ENCODE measurements at regions not wholly inside any gene's neighbourhood (a gene's known extent, or its start where the extent isn't known, plus 50 kb on each side); places are given as distances from the start of the nearest gene placed in this dataset.
"Not testable (repeated sequence)": the region's sequence is repeated elsewhere in the genome, so short reads cannot be mapped to it uniquely, and the experiment has no call there.

DNA sequence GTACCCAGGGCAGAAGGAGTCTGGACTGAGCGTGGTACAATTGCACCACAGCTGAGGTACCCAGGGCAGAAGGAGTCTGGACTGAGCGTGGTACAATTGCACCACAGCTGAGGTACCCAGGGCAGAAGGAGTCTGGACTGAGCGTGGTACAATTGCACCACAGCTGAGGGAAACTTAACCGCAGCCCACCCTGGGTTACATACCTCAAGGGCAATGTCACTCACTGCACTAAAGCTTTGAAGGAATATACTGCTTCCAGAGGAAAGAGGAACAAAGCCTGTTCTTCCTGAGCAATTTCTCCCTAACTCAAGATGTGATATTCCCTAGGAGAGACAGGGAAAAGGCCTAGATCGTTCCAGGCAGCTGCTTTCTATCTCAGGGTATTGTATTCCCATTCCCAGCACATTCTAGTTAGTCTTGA is 411.4 kb downstream of the LTN1 start:
- peak; percentile 66 for DNase-seq

DNA sequence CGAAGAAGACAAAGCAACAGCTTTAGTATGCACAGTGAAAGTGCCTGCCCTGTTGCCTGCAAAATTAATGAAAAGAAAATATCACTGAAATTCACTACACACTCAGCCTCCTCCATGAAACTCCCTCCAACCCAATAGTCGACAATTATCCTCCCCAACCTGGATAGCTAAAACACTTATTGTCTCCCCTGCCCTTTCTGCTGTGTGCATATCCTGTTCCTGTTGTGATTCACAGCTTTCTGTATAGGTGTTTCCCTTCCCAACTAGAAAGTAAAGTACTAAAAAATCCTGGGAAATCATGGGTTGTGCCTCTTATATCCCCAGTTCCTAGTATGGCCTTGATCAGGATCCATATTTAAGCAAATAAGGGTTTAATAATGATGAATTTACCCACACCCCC is 412.1 kb downstream of the LTN1 start:
- no peak for DNase-seq

DNA sequence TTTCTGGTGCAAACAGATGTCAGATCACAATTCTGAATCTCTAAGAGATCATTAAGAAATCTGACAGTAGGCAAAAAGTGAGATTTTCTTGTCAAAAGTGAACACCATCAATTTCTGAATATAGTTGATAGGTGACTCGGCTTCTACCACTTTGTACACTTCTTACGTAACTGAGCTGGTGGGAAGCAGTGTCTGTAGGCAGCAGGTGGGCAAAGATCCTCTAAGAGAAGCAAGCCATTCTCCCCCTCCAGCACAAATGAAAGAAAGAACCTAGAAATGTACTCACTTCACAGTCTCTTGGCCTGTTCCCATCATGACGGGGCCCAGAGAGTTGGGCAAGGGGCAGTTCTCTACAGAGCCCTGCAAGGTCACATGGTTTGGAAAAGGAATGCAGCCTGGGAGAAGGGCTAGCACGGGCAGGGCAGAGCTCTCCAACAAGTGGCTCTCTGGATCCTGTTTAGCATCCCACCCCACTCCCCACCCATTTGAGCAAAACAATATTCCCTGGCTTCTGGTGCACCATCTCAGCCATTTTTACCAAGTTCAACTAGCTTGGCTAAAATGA is 412.6 kb downstream of the LTN1 start:
- DNase-seq, result no peak

DNA sequence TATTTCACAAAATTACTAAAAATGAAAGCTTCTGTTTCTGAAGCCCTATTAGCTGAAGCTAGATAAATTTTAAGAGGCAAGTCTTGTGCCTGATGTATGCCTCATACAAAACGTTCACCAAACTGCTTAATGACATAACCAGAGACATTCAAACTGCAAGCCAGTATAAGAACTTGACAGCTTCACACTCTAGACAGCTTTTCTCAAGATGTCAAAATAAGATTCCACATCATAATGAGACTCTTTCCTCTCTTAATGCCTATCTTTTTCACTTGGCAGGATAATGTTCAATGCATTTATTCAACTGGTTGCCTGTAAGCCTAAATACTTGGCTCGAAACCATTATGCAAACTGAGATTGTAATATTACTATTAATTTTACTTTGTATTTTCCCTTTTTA is 424.0 kb downstream of the LTN1 start:
- DNase-seq, result no peak

DNA sequence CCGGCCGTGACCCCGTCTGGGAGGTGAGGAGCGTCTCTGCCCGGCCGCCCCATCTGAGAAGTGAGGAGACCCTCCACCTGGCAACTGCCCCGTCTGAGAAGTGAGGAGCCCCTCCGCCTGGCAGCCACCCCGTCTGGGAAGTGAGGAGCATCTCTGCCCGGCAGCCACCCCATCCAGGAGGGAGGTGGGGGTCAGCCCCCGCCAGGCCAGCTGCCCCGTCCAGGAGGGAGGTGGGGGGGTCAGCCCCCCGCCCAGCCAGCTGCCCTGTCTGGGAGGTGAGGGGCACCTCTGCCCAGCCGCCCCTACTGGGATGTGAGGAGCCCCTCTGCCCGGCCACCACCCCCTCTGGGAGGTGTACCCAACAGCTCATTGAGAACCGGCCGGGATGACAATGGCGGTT is 428.7 kb downstream of the LTN1 start:
- DNase-seq, result not testable (repeated sequence)

DNA sequence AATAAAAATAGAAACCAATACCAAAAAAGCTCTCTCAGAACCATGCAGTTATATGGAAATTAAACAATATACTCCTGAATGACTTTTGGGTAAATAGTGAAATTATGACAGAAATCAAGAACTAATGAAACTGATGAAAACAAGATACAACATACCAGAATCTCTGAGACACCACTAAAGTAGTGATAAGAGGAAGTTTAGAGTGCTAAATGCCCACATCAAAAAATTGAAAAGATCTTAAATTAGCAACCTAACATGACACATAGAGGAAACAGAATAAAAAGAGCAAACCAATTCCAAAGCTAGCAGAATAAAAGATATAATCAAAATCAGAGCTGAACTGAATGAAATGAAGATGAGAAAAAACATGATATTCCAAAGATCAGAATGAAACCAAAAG is 430.9 kb downstream of the LTN1 start:
- DNase-seq, result no peak

DNA sequence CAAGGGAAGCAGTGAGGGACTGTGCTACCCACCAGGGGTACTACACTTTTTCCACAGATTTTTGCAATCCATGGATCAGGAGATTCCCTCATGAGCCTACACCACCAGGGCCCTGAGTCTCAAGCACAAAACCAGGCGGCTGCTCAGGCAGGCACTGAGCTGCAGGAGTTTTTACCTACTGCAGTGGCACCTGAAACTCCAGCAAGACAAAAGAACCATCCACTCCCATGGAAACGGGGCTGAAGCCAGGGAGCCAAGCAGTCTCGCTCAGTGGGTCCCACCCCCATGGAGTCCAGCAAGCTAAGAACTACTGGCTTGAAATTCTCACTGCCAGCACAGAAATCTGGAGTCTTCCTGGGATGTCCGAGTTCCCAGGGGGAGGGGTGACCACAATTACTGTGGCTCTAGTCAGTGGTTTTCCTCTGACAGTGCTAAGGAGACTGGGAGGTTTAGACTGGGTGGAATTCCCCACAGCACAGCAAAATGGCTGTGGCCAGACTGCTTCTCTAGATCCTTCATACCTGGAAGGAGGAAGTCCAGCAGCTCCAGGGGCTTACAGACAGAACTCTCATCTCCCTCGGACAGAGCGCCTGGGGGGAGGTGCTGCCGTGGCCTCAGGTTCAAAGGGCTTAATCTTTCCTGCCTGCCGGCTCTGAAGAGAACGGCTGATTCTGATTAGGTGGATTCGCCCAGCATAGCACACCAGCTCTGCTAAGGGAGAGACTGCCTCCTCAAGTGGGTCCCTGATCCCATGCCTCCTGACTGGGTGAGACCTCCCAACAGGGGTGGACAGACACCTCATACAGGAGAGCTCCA is 437.8 kb downstream of the LTN1 start:
- peak; percentile 61 for DNase-seq

DNA sequence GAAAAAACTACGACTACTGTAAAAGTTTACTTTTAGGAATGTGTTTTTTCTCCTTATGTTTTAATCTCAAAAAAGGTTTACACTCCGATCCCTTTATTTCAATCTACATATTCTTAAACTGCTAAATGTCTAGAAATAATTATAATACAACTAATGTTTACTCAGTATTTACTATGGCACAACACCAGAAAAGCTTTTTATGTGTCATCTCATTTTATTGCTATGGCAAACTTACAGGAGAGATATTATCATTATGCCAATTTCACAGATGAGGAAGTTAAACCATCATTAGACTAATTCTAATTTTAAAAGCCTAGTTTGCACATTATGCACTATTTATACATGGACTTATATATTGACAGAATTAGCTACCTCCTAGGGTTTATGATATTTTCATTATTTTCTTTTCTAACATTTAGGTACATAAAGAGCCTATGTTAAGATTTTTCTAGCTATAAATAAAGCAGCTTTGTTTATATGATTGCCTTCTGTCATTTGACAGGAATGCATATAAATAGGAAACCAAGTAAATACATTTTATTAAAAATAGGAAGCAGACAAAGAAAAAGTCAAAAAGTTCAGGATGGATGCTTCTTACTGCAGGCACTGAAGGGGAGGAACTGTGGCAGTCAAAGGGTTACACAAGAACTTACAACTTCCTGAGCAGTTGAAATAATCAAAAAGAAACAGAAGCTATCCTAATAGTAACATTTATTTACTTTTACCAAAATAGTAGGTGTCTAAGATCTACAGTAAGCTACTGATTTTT is 442.4 kb downstream of the LTN1 start:
- no peak for DNase-seq

DNA sequence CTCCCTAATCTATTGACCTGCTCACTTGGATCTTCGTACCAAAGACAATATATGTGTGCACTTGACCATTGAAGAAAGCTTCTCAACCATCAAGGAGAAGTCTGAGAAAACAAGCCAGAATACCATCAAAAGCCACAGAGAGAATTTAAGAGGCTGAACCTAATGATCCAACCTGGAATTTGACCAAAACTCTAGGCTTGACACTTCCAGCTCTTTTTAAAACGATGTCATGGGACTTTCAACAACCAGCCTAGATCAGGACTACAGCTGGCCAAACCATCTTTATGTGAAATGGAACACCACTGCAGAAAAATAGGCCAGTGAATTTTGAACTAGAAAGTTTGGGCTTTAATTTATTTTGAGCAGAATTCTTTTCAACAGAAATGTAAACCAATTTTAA is 444.4 kb downstream of the LTN1 start:
- no peak for DNase-seq

DNA sequence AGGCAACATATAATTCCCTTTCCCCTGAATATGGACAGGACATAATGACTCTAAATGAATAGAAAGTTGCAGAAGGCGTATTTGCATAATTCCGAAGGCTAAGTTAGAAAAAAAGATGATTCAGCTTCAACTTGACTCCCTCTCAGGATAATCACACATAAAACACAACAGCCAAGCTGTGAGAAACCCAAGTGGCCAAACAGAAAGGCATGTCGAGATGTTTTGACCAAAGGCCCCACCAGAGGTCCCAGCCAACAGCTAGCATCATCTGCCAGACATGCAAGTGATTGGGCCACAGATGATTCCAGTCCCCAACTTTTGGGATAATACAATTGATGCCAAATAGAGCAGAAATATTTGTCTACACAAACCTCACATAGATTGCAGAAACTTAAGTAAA is 444.9 kb downstream of the LTN1 start:
- DNase-seq, result no peak

DNA sequence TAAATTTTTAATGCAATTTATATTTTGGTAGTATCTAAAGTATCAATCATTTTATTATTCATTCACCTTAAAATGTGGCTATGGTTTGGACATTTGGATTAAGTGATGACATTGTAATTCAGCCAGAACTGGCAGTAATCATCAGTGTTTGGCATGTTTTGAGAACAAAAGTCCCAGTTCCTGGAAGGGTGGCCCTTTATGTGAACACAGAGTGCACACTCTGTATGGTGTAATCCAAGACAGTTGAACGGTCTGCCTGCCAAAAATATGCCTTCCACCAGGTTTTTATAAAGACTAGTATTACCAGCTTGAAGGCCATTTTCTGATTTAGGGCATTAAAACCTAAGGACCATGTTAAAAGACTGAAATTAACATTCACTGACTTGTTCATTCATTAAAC is 448.7 kb downstream of the LTN1 start:
- DNase-seq, result no peak

DNA sequence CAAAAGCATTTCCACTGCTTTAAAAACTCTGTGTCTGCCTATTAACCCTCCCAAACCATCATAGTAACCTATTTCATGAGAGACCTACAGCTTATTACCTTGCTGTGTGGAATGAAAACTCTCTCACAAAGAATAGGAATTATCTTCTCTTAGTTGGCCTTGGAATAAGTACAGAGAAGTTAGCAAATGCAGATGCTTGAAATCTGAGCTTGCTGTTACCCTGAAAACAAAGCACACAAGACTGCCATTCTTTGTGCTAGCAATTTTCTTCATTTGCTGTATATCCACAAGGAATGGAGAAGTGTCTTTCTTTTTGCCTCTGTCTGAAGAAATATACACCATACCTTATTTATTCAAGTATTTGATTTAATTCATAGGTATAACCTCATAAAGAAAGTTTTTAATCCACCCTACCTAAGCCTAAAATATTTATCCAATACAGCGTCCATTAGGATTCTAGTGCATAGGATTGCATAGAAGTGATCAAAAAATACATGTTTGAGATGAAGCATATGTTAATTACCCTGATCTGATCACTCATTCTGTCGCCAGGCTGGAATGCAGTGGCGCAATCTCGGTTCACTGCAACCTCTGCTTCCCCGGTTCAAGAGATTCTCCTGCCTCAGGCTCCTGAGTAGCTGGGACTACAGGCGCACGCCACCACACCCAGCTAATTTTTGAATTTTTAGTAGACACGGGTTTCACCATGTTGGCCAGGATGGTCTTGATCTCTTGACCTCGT is 451.1 kb downstream of the LTN1 start:
- DNase-seq, result no peak

DNA sequence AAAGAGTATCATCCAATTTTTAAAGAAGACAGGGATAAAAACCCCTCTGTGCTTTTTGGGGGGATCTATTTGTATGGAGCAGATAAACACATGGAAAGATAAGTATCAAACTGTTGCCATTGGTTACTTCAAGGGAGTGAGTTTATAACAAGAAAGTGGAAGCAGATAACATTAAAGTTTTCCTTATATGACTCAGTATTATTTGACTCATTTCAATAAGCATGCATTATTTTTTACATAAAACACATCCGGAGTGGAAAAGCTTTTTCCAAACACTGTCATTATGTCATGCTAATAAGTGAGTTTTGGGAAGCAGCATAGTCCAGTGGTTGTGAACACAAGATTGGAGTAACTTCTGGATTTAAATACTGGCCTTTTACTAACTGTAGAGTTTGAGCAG is 452.2 kb downstream of the LTN1 start:
- DNase-seq, result peak; percentile 72

DNA sequence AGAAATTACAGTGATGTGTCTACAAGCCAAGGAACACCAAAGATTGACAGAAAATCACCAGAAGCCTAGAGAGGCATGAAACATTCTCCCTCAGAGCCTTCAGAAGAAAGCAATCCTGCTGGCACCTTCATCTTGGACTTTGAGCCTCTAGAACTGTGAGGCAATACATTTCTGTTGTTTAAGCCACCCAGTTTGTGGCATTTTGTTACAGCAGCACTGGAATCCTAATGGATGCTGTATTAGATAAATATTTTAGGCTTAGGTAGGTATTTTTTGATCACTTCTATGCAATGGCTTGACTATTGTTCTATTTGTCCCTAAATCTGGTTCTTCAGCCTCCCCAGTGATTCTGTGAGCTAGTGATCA is 453.1 kb downstream of the LTN1 start:
- no peak for DNase-seq

DNA sequence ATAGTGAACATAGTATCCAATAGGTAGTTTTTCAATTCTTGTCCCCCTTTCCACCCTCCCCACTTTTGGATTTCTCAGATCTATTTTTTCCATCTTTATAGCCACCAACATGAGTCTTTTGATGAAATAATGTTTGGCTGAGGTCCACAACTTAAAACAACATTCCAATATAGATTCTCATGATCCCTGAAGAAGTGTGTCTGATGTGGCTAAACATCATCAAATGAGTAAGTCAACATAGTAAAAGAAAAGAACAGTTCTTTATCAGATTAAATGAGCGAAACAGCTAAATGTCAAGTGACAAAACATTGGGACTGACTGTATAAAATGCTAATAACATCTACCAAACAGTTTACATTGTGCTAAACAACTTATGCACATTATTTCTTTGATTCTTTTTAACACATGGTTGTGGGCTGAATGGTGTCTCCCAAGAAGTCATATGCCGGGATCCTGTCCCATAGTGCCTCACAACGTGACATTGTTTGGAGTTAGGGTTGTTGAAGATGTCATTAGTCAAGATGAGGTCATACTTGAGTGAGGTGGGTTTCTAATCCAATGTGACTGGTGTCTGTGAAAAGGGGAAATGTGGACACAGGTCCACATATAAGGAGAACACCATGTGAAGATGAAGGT is 453.6 kb downstream of the LTN1 start:
- DNase-seq, result peak; percentile 94

DNA sequence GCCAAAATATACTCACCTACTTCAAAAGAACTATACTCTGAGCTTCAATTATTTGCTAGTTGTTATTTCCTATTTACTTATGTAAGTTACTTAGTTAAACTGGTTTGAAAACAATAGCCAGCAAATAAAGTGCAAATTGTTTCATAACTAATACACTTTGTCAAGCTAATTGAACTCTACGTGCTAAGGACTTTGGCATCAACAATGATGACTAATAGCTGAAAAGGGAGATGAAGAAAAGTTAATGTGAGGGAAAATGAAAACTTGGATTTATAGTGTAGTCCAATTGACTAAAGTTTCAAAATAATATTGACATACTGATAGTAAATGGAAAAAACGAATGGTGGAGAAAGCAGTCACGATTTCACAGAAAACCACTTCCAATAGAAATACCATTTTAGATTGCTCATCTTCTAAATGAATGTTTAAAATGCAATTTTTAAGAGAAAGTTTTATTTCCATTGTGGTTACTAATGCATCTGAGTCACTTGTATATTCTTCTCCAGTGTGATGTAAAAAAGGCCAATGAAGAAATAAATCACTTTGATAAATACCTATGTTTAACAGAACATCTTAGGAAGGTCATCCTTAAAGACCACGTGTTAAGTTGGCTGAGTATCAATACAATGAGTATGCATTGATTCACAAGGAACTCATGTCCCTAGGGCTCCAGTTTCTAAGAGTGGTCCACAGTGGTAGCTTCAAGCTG is 455.2 kb downstream of the LTN1 start:
- peak; percentile 99 for DNase-seq

DNA sequence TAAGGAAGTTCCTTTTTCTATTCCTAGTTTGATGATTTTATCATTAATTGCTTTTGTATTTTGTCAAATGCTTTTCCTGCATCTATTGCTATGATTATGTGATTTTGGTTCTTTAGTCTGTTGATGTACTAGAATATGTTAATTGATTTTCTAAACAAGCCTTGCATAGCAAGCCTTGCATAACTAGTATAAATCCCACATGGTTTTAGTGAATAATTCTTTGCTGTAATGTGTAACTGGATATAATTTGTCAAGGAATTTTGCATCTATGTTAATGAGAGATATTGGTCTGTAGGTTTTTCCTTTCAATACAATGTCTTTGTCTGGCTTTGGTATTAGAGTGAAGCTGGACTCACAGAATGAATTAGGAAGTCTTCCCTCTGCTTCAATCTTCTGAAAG is 460.2 kb downstream of the LTN1 start:
- no peak for DNase-seq

DNA sequence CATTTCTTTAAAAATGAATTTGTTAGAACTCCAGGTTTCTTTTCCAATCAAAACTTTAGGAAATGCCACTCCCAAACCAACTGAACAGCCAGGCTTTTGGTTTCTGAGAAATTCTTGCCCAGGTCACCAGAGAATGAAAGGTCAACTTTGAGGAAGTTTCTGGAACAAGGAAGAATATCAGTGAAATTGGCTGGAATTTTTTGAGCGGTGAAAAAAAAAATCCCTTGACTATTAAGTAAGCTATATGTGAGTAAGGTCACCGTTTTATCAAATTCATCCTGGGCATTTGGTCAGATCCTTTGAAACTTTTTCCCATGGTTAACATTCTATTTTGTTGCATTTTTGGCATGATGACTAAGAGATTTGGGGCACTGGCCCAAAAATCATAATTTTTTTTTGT is 469.3 kb downstream of the LTN1 start:
- no peak for DNase-seq

DNA sequence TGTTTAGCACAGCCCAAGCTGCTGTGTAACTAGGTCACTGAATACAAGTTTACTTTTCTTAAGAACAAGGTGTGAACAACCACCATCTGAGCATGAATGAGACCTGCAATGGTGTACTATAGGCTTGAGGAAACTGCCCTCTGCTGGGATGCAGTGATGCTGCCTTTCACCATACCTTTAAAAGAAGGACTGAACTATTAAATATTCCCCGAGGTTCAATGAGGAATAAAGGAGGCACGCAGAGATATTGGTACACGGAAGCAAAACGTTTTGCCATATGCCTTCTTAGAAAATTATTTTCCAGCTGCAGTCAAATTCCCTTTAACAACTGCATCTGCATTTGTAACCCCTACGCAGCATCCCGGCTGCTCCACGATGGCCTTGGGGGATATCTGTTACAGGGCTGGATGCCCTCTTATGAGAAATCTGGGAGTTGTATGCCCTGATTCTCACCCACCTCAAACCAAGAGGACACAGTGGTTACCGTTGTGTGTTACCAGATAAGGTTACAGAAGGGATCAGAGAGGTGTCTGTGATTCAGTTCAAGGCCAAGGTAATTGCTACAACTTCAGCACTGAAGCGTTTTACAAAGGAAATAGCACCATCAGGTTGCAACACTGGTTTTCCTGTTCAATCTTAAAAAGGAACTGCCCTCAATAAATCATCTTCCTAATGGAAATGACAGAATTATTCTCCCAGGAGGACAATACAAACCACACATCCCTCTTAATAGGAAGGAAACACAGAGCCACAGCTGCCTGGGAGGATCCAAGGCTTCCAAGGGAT is 470.5 kb downstream of the LTN1 start:
- peak; percentile 72 for DNase-seq

DNA sequence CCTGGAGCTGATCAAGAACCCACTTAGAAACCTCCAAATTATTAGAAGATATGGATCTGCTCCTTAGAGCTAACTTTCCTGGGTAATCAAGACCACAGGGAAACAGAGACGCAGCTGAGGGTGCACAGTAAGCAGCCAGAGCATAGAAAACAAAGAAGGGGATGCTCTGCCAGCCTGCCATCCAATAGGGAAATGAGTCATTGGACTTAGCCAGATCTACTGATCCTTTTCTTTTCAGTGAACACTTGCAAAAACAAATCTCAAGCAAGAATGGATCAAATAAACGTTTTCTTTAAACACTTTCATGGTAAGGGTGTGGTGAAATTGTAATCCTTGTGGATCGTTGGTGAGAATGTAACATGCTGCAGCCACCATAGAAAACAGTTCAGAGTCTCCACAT is 474.0 kb downstream of the LTN1 start:
- DNase-seq, result no peak

DNA sequence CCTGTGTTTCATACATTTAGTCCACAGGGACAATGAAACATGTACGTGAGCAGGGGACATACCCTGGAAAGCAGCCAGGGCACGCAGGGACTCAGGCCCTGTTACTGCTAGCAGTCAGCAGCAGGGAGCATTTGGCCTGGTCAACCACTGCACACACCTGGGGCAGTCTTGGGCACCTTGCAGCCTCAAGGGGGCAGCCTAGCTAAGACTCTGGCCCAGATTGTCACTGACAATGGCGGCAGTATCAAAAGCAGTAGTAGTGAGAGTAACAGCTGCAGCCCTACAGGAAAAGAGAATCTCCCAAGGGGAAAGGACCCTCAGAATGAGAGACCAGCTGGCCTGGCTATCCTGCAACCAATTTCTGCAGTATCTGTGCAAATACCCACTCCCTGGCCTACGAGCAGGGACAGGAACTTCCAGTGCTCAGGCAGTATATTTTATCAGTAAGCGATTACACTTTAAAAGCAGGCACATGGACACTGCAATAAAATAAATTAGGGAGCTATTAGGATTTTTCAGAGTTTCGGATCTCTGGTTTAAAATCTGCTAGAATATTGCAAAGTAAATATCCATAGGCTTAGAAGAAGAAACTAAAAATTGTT is 475.6 kb downstream of the LTN1 start:
- DNase-seq, result no peak

Data from fibroblast of skin of right quadriceps (primary cell).